ENCODE measurements at regions not wholly inside any gene's neighbourhood (a gene's known extent, or its start where the extent isn't known, plus 50 kb on each side); places are given as distances from the start of the nearest gene placed in this dataset.

DNA sequence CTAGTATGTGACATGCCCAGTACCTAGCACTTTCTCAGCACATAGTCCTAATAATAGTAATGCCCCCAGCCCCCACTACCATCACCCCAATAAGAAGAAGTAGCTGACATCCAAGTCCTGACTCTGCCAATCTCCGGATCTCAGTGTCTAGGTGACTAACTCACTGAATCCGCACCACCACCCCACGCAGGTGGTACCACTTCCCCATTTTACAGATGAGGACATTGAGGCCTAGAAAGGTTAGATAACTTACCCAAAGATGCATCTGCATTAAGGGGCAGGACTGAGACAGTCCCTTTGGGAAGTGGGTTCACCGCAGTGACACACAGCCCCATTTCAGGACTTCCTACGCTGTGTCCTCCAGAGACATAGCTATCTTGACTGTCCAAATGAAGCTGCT lies 241.2 kb downstream of the TFAP2C start:
- 95 to 100% methylated on average over 2 to 5 of the region's 5 CpGs for WGBS, 2 experiments (ENCODE audit: insufficient coverage in 1 of 2, insufficient read length in 1 of 2)
- Mint-ChIP-seq H3K4me1 (peaks cover 5% of the 10 kb centered on the region), H3K36me3 (ENCODE audit: low read depth) (no peaks in the 10 kb centered on the region), H3K9me3 (peaks cover 3% of the 10 kb centered on the region), H3K4me3 (no peak overlapping the region), H3K27ac (no peak overlapping the region), H3K27me3 (ENCODE audit: insufficient read depth) (peaks cover 9% of the 10 kb centered on the region)
- Histone ChIP-seq H3K4me3 (ENCODE audit: low read length) (no peak overlapping the region), H3K27me3 (ENCODE audit: control insufficient read depth, insufficient read depth, low read length, poor library complexity, severe bottlenecking) (no peaks in the 10 kb centered on the region), H3K9me3 (ENCODE audit: control insufficient read depth, low read length) (no peaks in the 10 kb centered on the region), H3K27ac (ENCODE audit: low read depth, low read length) (no peak overlapping the region), H3K9ac (ENCODE audit: extremely low read depth, low read length, poor library complexity, severe bottlenecking) (no peak overlapping the region), H3K36me3 (ENCODE audit: control insufficient read depth, insufficient read depth, low read length) (no peaks in the 10 kb centered on the region), H3K4me1 (ENCODE audit: control insufficient read depth, insufficient read depth, low read length) (no peaks in the 10 kb centered on the region)
- TF ChIP-seq, protein P1, sequence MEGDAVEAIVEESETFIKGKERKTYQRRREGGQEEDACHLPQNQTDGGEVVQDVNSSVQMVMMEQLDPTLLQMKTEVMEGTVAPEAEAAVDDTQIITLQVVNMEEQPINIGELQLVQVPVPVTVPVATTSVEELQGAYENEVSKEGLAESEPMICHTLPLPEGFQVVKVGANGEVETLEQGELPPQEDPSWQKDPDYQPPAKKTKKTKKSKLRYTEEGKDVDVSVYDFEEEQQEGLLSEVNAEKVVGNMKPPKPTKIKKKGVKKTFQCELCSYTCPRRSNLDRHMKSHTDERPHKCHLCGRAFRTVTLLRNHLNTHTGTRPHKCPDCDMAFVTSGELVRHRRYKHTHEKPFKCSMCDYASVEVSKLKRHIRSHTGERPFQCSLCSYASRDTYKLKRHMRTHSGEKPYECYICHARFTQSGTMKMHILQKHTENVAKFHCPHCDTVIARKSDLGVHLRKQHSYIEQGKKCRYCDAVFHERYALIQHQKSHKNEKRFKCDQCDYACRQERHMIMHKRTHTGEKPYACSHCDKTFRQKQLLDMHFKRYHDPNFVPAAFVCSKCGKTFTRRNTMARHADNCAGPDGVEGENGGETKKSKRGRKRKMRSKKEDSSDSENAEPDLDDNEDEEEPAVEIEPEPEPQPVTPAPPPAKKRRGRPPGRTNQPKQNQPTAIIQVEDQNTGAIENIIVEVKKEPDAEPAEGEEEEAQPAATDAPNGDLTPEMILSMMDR (conservative IDR thresholded peaks at IDR 0.05) = no peak
- no peak for DNase-seq

DNA sequence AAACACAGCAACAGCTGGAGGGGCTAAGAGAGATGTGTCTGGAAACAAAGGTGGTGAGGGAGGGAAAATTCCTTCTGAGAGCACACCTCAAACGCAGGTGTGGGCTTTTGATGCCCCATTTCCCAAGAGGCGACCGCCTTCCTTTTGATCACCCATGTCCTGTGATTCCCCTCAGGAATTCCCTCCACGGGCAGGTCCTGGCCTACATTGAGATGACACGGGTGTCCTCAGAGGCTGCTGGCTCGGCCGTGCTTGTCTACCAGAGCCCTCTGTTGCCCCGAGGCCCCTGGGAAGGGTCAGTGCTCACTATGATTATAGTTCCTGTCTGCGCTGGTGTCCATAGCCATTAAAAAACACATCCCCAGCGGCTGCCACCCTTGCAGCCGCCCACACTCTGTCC lies 242.6 kb downstream of the TFAP2C start:
- no peak overlapping the region for H3K27ac ChIP-seq (ENCODE audit: low read depth, low read length)
- TF ChIP-seq, protein P1 (conservative IDR thresholded peaks at IDR 0.05) = no peak
- no peaks in the 10 kb centered on the region for H3K27me3 ChIP-seq (ENCODE audit: control insufficient read depth, insufficient read depth, low read length, poor library complexity, severe bottlenecking)
- no peak overlapping the region for H3K4me3 ChIP-seq (ENCODE audit: low read length)
- H3K9me3 ChIP-seq (ENCODE audit: control insufficient read depth, low read length) = no peaks in the 10 kb centered on the region
- WGBS, 2 experiments (ENCODE audit: insufficient coverage in 1 of 2, insufficient read length in 1 of 2) = 88 to 91% methylated on average over 11 of the region's 11 CpGs
- H3K4me3 Mint-ChIP-seq = no peak overlapping the region
- H3K9ac ChIP-seq (ENCODE audit: extremely low read depth, low read length, poor library complexity, severe bottlenecking) = no peak overlapping the region
- no peaks in the 10 kb centered on the region for H3K36me3 ChIP-seq (ENCODE audit: control insufficient read depth, insufficient read depth, low read length)
- peaks cover 6% of the 10 kb centered on the region for H3K27me3 Mint-ChIP-seq (ENCODE audit: insufficient read depth)
- H3K27ac Mint-ChIP-seq = no peak overlapping the region
- H3K9me3 Mint-ChIP-seq = peaks cover 3% of the 10 kb centered on the region
- H3K36me3 Mint-ChIP-seq (ENCODE audit: low read depth) = no peaks in the 10 kb centered on the region
- no peaks in the 10 kb centered on the region for H3K4me1 ChIP-seq (ENCODE audit: control insufficient read depth, insufficient read depth, low read length)
- DNase-seq = no peak
- peaks cover 6% of the 10 kb centered on the region for H3K4me1 Mint-ChIP-seq

DNA sequence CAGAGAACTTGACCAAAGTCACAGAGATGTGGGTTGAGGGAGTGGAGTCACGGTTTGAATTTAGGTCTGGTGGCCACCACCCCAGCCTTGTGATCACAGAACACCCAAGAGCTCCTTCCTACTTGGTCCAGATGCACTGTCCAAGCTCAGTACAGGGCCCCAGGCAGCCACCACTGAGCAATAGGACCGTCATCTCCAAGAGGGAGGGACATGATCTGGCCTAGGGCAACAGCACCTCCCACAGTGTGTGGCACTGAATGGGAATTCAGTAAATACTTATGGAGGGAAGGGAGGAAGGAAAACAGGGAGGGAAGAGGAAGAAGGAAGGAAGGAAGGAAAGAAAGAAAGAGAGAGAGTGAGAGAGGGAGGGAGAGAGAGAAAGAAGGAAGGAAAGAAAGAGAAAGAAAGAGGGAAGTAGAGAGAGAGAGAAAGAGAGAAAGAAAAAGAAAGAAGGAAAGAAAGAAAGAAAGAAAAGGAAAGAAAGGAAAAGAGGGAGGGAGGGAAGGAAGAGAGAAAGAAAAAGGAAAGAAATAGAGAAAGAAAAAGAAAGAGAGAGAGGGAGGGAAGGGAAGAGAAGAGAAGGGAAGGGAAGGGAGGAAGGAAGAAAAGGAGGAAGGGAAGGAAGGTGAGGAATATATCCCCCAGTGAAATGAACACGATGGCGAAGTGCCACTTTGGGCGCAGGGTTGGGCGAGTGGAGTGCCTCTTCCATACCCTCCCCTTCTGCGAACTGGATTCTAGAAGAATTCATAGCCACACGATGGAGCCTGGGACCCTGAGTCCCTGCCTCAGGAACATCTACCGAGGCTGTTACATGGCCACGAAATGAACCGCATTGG lies 243.7 kb downstream of the TFAP2C start:
- no peak overlapping the region for H3K9ac ChIP-seq (ENCODE audit: extremely low read depth, low read length, poor library complexity, severe bottlenecking)
- no peaks in the 10 kb centered on the region for H3K36me3 ChIP-seq (ENCODE audit: control insufficient read depth, insufficient read depth, low read length)
- Mint-ChIP-seq H3K4me3 (no peak overlapping the region), H3K27me3 (ENCODE audit: insufficient read depth) (peaks cover 6% of the 10 kb centered on the region), H3K36me3 (ENCODE audit: low read depth) (no peaks in the 10 kb centered on the region), H3K27ac (no peak overlapping the region), H3K4me1 (peaks cover 6% of the 10 kb centered on the region), H3K9me3 (peaks cover 3% of the 10 kb centered on the region)
- H3K4me3 ChIP-seq (ENCODE audit: low read length) = no peak overlapping the region
- DNase-seq = no peak
- H3K4me1 ChIP-seq (ENCODE audit: control insufficient read depth, insufficient read depth, low read length) = no peaks in the 10 kb centered on the region
- no peaks in the 10 kb centered on the region for H3K9me3 ChIP-seq (ENCODE audit: control insufficient read depth, low read length)
- no peaks in the 10 kb centered on the region for H3K27me3 ChIP-seq (ENCODE audit: control insufficient read depth, insufficient read depth, low read length, poor library complexity, severe bottlenecking)
- TF ChIP-seq, protein P1 (conservative IDR thresholded peaks at IDR 0.05) = no peak
- WGBS, 2 experiments (ENCODE audit: insufficient coverage in 1 of 2, insufficient read length in 1 of 2) = 87 to 90% methylated on average over 6 to 11 of the region's 11 CpGs
- H3K27ac ChIP-seq (ENCODE audit: low read depth, low read length) = no peak overlapping the region

All from endodermal cell (in vitro differentiated cells).